ENCODE measurements at regions not wholly inside any gene's neighbourhood (a gene's known extent, or its start where the extent isn't known, plus 50 kb on each side); places are given as distances from the start of the nearest gene placed in this dataset.
"Not testable (repeated sequence)": the region's sequence is repeated elsewhere in the genome, so short reads cannot be mapped to it uniquely, and the experiment has no call there.

DNA sequence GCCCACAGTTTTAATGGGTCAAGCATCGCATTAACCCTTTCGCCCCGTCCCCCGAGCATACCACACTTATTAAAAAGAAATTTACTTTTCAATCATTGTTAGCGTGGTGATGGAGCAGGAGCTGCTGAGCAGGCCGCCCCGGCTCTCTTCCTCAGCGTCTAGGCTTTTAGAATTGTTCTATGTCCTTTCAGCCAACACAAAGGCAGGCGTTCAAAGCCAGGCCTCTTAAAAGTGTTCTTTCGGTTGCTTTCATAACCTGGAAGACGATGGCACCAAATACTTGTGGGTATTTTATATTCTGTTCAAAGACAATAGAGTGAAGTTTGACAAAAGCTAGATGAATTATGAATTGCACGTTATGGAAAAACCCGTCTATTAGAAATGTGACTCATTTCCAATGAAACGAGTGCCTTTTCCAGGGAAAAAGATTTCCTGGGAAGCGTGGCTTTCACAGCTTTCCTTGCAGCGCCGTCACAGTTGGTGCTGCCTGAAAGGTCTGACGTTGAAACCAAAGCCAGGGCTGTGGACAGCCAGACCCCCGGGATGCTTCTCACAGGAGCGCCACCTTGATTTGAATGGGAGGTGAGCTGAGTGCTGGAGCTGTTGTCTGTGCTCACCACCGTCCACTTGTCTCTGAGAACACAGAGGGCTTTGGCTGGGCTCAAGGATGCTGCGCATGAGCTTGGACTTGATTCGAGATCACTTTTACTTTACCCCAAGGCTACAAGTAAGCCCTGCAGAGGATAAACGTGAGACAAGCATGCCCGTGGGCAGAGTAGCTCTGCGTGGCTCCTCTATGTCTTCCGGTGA is 78.8 kb downstream of the SOX1 start:
- no peak for DNase-seq

DNA sequence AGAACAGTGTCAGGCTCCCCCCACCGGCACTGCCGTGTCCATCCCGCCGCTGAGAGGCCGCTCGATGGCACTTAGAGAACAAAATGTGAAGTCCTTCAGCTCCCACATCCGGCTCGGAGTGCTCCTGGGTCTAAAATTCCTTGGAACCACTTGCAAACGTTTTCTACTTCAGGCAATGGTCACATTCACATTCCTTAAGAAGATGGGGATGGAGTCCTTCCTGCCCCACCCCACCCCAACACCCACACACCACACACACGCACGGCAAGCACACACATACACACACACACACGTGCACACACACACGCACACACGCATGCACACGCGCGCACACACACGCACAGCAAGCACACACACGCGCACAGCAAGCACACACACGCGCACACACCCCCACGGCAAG is 83.4 kb downstream of the SOX1 start:
- no peak for DNase-seq

DNA sequence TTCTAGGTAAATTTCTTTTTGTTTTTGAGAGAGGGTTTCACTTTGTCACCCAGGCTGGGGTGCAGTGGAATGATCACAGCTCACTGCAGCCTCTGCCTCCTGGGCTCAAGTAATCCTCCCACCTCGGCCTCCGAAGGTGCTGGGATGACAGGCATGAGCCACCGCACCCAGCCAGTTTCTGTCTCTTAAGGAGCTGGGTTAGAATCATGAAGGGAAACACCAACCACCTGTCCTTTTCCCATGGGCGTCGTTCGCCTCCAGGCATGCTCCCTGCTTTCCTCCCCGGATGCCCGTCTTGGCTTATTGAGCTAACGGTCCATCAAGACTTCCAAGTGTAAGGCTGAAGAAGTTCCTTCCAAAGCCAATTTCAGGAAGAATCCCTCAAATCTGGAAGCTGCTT is 85.9 kb downstream of the SOX1 start:
- DNase-seq: no peak

DNA sequence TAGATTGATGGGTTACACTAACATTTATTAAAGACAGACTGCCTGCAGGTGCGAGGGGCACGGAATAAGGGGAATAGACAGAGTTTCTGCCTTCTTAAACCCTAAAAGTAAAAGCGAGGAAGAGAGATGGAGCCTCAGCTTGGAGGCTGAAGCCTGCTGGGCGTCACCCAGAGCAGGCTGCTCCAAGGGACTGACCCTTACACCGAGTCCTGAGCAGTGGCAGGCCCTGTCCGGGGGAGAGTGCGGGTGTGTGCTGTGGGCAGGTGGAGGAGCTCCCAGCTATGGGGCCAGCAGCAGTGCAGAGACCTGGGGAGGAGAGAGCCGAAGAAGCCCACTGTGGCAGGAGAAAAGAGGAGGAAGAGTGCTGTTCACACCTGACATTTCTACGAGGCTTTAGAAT is 86.4 kb downstream of the SOX1 start:
- no peak for DNase-seq

GRCh38 chr13:112153846-112154245 is 86.9 kb downstream of the SOX1 start:
- no peak for DNase-seq

DNA sequence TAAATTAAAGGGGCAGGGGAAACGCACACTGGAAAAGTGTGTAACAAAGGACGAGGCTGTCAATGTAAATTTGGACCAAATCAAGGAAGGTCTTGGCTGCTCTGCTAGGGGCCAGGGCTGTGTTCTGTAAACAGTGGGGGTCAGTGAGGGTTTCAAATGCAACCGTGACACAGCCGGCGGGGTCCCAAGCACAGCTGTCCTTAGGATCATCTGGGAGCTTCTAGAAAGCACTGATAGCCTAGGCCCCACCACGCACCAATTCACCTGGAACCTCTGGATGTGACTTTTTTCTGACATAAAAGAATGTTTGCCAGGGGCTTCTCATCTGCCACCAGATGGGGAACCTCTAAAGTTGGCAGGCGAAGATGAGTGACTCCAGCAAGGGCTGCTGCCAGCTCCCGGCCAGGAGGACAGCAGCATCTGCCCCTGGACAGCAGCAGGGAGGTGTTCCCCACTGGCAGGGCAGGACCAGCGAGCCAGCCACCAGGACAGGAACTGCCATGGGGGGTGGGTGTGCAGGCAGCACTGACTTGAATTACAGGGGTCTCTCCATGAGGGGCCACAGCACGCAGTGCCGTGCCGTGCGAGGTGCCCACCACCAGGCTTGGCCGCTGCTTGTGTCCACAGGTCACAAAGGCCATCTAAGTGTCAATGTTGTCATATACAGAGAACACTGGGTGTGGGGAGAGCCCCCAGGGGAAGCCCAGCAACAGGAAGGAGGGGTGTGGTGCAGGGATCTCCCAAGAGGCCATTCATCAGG is 87.5 kb downstream of the SOX1 start:
- no peak for DNase-seq

- DNase-seq: no peak
Measured at GRCh38 chr13:112158961-112159360, 92.0 kb downstream of the SOX1 start.

GRCh38 chr13:112159575-112160547 is 92.9 kb downstream of the SOX1 start:
- peak; percentile 1 for DNase-seq

GRCh38 chr13:112160558-112160957 is 93.6 kb downstream of the SOX1 start:
- no peak for DNase-seq

- DNase-seq: no peak
Measured at GRCh38 chr13:112161521-112162301, 94.8 kb downstream of the SOX1 start.

GRCh38 chr13:112163691-112164660 is 97.0 kb downstream of the SOX1 start:
- not testable (repeated sequence) for DNase-seq

DNA sequence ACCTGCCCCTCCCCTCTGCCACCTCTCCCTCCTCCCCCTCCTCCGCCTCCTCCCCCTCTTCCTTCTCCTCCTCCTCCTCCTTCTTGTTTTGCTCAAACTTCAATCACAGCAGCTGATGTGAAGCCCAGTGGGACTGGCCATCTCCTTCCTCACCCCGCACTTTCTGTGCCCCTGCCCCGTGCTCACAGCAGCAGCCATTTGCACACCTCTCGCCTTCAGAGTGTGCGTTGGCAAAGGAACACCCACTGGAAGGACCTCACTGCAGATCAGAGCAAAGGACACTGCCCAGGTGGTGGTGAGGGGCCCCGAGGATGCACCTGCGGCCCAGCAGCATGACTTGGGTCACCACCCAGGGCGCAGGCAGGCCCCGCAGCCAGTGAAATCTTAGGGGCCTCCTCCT is 98.8 kb downstream of the SOX1 start:
- no peak for DNase-seq

- peak; percentile 1 for DNase-seq
Measured at GRCh38 chr13:112168761-112169160, 101.8 kb downstream of the SOX1 start.

DNA sequence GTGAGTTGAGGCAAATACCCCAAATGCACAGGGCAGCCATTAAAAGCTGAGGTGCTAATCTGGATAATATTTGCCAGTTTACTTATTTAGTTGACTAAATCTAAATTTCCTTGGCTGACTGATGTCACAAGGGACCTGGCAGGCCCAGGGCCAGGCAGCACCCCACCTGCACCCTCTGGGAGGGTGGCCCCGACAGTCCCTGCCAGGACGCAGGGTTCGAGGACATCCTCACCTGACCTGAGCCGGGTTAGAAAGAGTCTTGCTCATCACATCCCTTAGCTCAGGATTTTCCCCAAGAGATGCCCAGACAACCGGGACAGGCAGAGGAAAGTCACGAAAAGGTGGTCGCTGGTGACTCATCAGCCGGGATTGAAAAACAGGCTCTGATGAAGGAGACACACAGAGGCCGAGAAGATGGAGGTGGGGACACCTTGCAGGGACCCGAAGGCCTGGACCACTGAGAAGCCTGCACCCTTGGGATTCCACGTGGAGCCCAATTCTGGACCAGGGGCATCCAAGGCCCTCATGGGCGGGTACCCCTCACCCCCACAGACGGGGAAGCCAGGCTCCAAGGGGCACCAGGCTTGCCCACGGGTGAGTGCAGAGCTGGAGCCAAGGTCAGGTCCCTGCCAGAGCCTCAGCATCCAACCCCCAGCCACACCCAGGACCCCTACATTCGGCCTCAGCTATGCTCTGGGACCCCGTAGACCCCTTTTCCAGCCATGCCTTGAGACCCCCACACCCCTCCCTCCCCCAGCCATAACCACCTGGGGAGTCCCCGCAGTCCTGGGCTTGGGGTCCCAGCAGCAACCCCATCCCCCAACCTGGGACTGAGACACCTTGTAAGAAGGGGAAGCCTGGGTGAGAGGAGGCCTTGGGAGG is 103.2 kb downstream of the SOX1 start:
- DNase-seq: no peak

DNA sequence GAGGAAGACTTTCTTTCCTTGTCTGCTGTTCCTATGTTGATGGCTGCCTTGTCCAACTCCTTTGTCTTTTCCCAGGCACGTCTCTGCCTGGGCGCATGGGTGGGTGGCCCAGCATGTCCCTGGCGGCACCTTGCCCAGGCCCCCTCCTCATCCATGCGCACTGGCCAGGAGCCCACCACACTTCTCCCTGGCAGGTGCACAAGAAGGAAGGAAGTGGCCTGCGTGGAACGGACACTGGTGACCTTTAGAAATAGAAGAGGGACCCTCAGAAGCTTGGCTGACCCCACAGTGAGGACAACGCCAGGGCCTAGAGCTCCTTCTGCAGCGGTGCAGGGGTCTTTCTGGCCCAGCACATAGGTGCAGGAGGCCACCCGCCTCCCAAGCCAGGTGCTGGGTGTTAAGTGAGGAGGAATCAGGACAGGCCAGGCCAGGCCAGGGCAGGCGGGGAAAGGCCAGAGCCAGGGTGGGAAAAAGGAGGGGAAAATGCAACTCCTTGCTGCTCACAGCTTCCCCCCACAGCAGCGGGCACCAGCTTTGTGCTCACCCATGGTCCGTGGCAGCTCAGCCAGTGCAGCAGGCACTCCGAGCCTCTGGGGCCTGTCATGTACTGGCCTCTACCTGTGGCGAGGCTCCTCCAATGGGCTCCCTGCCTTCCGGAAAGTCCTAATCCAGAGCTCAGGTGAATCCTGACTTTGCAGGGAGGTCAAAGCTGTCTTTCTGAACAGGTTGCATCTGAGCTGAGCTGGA is 104.0 kb downstream of the SOX1 start:
- DNase-seq: no peak

GRCh38 chr13:112171570-112171965 is 104.6 kb downstream of the SOX1 start:
- DNase-seq: no peak

DNA sequence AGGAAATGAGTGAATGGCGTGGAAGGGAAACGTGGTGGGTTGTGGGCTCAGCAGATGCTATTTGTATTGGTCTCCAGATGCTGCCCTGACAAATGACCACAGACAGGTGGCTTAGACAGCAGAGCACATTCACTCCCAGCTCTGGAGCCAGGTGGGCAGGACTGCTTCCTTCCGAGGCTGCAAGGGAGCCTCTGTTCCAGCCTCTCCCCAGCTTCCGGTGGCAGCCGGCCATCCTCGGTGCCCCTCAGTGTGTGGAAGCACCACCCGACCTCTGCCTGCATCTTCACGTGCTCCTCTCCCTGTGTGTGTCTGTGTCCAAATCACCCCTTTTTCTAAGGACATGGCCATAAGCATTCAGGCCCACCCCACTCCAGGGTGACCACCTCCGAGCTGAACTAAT is 105.1 kb downstream of the SOX1 start:
- DNase-seq: no peak

- DNase-seq: no peak
Measured at GRCh38 chr13:112172641-112173251, 105.8 kb downstream of the SOX1 start.

Data from NCI-H2227 treated with DMSO at 0.1 percent for 48 hours (cell line).